SU-DHL-6 (cell line): ENCODE measurements at regions not wholly inside any gene's neighbourhood (a gene's known extent, or its start where the extent isn't known, plus 50 kb on each side); places are given as distances from the start of the nearest gene placed in this dataset.

ENCODE experiments used
- CTCF ChIP-seq: fragments of 200-600 bp; sonication (generic); IDR thresholded peaks from one replicate; pipeline ENCODE4 v1.5.1; 2017; ENCODE audit warnings: antibody characterized with exemption, mild to moderate bottlenecking, low read length, moderate library complexity; ENCODE audit not compliant: insufficient read depth, poor library complexity, severe bottlenecking
- EZH2phosphoT487 ChIP-seq: fragments of 200-600 bp; sonication (generic), shearing (Covaris generic); conservative IDR thresholded peaks from 2 replicates; pipeline ENCODE4 v1.6.1; 2018; ENCODE audit warnings: mild to moderate bottlenecking, antibody characterized with exemption, low read length, moderate library complexity, mixed read lengths

- TF ChIP-seq CTCF: no peak
- TF ChIP-seq EZH2phosphoT487: no peak
Measured at GRCh38 chr2:234753701-234754100, 198.1 kb upstream of the SH3BP4 start.
